Thyroid gland (tissue), 4 donors: ENCODE measurements at regions not wholly inside any gene's neighbourhood (a gene's known extent, or its start where the extent isn't known, plus 50 kb on each side); places are given as distances from the start of the nearest gene placed in this dataset.

Experiments
- DNase-seq, 2 donors: peaks; one replicate each; pipeline ENCODE4 v3.0.0-alpha.2; 2019
- H3K27ac ChIP-seq, 3 donors: fragments of 200-600 bp; sonication (generic); 1 replicate in 2 of 3; 2 replicates in 1 of 3; pipeline ENCODE4 v1.5.1; 2016 to 2019; ENCODE audit warnings: mild to moderate bottlenecking in 1 of 3, moderate library complexity in 1 of 3
- H3K27me3 ChIP-seq: fragments of 200-600 bp; sonication (generic); one replicate; pipeline ENCODE4 v1.5.1; 2019
- H3K36me3 ChIP-seq, 2 donors: fragments of 200-600 bp; sonication (generic); one replicate each; pipeline ENCODE4 v1.5.1; 2016 to 2019
- H3K4me1 ChIP-seq, 2 donors: fragments of 200-600 bp; sonication (generic); one replicate each; pipeline ENCODE4 v1.5.1; 2017 to 2019
- H3K4me3 ChIP-seq, 3 donors: fragments of 200-600 bp; sonication (generic); replicated peaks in 1 of 3; 1 replicate in 2 of 3; 2 replicates in 1 of 3; pipeline ENCODE4 v1.5.1; 2016; ENCODE audit warnings: mild to moderate bottlenecking in 1 of 3
- H3K9me3 ChIP-seq: fragments of 200-600 bp; sonication (generic); one replicate; pipeline ENCODE4 v1.5.1; 2017
- CTCF ChIP-seq, 6 experiments: fragments of 200-600 bp in 3 of 6; fragments of 450-650 bp in 3 of 6; sonication (generic) in 3 of 6; IDR thresholded peaks; one replicate each; pipeline ENCODE4 v1.5.1; 2016 to 2019; ENCODE audit warnings: antibody characterized with exemption in 6 of 6, mild to moderate bottlenecking in 2 of 6, inconsistent platforms in 1 of 6, moderate library complexity in 1 of 6
- POLR2A ChIP-seq, 2 donors: fragments of 450-650 bp; IDR thresholded peaks; one replicate each; pipeline ENCODE4 v1.6.1; 2017; ENCODE audit warnings: antibody characterized with exemption in 2 of 2, mild to moderate bottlenecking in 2 of 2, moderate library complexity in 1 of 2
- WGBS, 2 donors: methylation state at CpG; one replicate each; pipeline ENCODE4 v1.1.5; 2017; 5-methylcytosine and 5-hydroxymethylcytosine counted together
- intact Hi-C: fragments of 100-400 bp; cut with DNase I; formaldehyde crosslinking; loops from one replicate; pipeline ENCODE4 v1.15.1; 2023

- no peak overlapping the region for H3K27ac ChIP-seq
- no peak for DNase-seq
- no peaks in the 10 kb centered on the region for H3K4me1 ChIP-seq
- no peaks in the 10 kb centered on the region for H3K9me3 ChIP-seq
- H3K4me3 ChIP-seq, result no peak overlapping the region
- H3K27me3 ChIP-seq, result no peaks in the 10 kb centered on the region
- 58 to 62% methylated on average over 5 of the region's 5 CpGs for WGBS, 2 donors
- TF ChIP-seq POLR2A (IDR thresholded peaks at IDR 0.05), result no peak
- no peak for TF ChIP-seq CTCF (IDR thresholded peaks at IDR 0.05)
- no peaks in the 10 kb centered on the region for H3K36me3 ChIP-seq
- intact Hi-C loops, result no loop called here
These were observed 254.7 kb upstream of the KLHL1 start for GRCh38 chr13:70362820-70363570.

GRCh38 chr13:70357031-70357430 lies 248.8 kb upstream of the KLHL1 start:
- intact Hi-C loops, result no loop called here
- Histone ChIP-seq H3K27me3 (no peaks in the 10 kb centered on the region), H3K27ac (no peak overlapping the region), H3K4me3 (no peak overlapping the region), H3K9me3 (no peaks in the 10 kb centered on the region), H3K4me1 (no peaks in the 10 kb centered on the region), H3K36me3 (no peaks in the 10 kb centered on the region)
- TF ChIP-seq POLR2A (IDR thresholded peaks at IDR 0.05), result no peak
- TF ChIP-seq CTCF (IDR thresholded peaks at IDR 0.05), result no peak
- WGBS, 2 donors, result 67 to 75% methylated on average over 1 of the region's 1 CpG
- DNase-seq, result no peak

GRCh38 chr13:70353096-70353495 lies 244.8 kb upstream of the KLHL1 start:
- no peak overlapping the region for H3K4me3 ChIP-seq
- DNase-seq, result no peak
- intact Hi-C loops, result no loop called here
- no peaks in the 10 kb centered on the region for H3K27me3 ChIP-seq
- H3K27ac ChIP-seq, result no peak overlapping the region
- WGBS, 2 donors, result 30 to 48% methylated on average over 2 of the region's 2 CpGs
- no peak for TF ChIP-seq CTCF (IDR thresholded peaks at IDR 0.05)
- TF ChIP-seq POLR2A (IDR thresholded peaks at IDR 0.05), result no peak
- H3K9me3 ChIP-seq, result no peaks in the 10 kb centered on the region
- no peaks in the 10 kb centered on the region for H3K4me1 ChIP-seq
- no peaks in the 10 kb centered on the region for H3K36me3 ChIP-seq

- Histone ChIP-seq H3K4me1 (no peaks in the 10 kb centered on the region), H3K27me3 (no peaks in the 10 kb centered on the region), H3K27ac (no peak overlapping the region), H3K4me3 (no peak overlapping the region), H3K36me3 (no peaks in the 10 kb centered on the region), H3K9me3 (no peaks in the 10 kb centered on the region)
- WGBS, 2 donors, result 73 to 74% methylated on average over 8 of the region's 8 CpGs
- TF ChIP-seq POLR2A (IDR thresholded peaks at IDR 0.05) (no peak), CTCF (IDR thresholded peaks at IDR 0.05) (no peak)
- intact Hi-C loops, result no loop called here
- DNase-seq, result no peak
These were observed 239.8 kb upstream of the KLHL1 start for GRCh38 chr13:70347947-70348620.

- H3K27me3 ChIP-seq, result no peaks in the 10 kb centered on the region
- no peak overlapping the region for H3K27ac ChIP-seq
- TF ChIP-seq POLR2A (IDR thresholded peaks at IDR 0.05), result no peak
- no peak for TF ChIP-seq CTCF (IDR thresholded peaks at IDR 0.05)
- 64 to 69% methylated on average over 4 of the region's 4 CpGs for WGBS, 2 donors
- no peak for DNase-seq
- H3K9me3 ChIP-seq, result no peaks in the 10 kb centered on the region
- H3K4me1 ChIP-seq, result no peaks in the 10 kb centered on the region
- intact Hi-C loops, result no loop called here
- H3K4me3 ChIP-seq, result no peak overlapping the region
- H3K36me3 ChIP-seq, result no peaks in the 10 kb centered on the region
These were observed 231.5 kb upstream of the KLHL1 start for GRCh38 chr13:70339738-70340137.
